B cell (primary cell): ENCODE measurements at regions not wholly inside any gene's neighbourhood (a gene's known extent, or its start where the extent isn't known, plus 50 kb on each side); places are given as distances from the start of the nearest gene placed in this dataset.
A peak's percentile ranks its signal among the peaks of the same experiment; 100 is the strongest.

Experiments used
- ATAC-seq: fragments of 200-7000 bp; cut with Tn5 transposase; one replicate; pipeline ENCODE4 v1.10.0; 2021; ENCODE audit warnings: low read depth, mild to moderate bottlenecking, moderate number of reproducible peaks, moderate library complexity
- CTCF ChIA-PET: fragments of 350-600 bp; sonication (Branson Sonifier 250); formaldehyde crosslinking; loops from one replicate; lab custom pipeline; 2021; ENCODE audit warnings: antibody characterized with exemption, inconsistent platforms; lab: Charles Lee
- POLR2A ChIA-PET: fragments of 350-600 bp; sonication (Branson Sonifier 250); formaldehyde crosslinking; loops from one replicate; lab custom pipeline; 2021; ENCODE audit warnings: antibody characterized with exemption; lab: Charles Lee
- DNase-seq: peaks from one replicate; pipeline ENCODE4 v3.0.0; 2013
- H2AFZ ChIP-seq: 2 replicates; pipeline ENCODE4 v1.6.1; 2012; ENCODE audit warnings: mild to moderate bottlenecking, low read depth, low read length; ENCODE audit not compliant: insufficient read depth, poor library complexity, severe bottlenecking
- H3K27ac ChIP-seq, 2 donors: 1 replicate in 1 of 2; 2 replicates in 1 of 2; pipeline ENCODE4 v1.5.1; 2012 to 2013; ENCODE audit warnings: low read length in 2 of 2, mild to moderate bottlenecking in 2 of 2, moderate library complexity in 1 of 2
- H3K27me3 ChIP-seq, 4 experiments: fragments of 200-600 bp in 1 of 4; sonication (generic) in 1 of 4; replicated peaks in 1 of 4; 1 replicate in 2 of 4; 2 replicates in 2 of 4; pipeline versions ENCODE4 v1.6.1 to v1.7.0; 2013 to 2016; ENCODE audit warnings: low read length in 3 of 4, mild to moderate bottlenecking in 2 of 4, mixed read lengths in 1 of 4, moderate library complexity in 1 of 4; ENCODE audit not compliant: insufficient read depth in 4 of 4, control insufficient read depth in 3 of 4; ENCODE audit errors: control extremely low read depth in 1 of 4
- H3K36me3 ChIP-seq, 2 experiments: replicated peaks in 1 of 2; 1 replicate in 1 of 2; 2 replicates in 1 of 2; pipeline versions ENCODE4 v1.6.1 to v1.7.1; 2013; ENCODE audit warnings: low read length in 1 of 2; ENCODE audit not compliant: insufficient read depth in 2 of 2, control insufficient read depth in 1 of 2; ENCODE audit errors: control extremely low read depth in 1 of 2, extremely low read depth in 1 of 2
- H3K4me1 ChIP-seq, 2 donors: fragments of 200-600 bp in 1 of 2; sonication (generic) in 1 of 2; 1 replicate in 1 of 2; 2 replicates in 1 of 2; pipeline versions ENCODE4 v1.5.1 to v1.6.1; 2013 to 2017; ENCODE audit warnings: low read length in 2 of 2; ENCODE audit not compliant: control insufficient read depth in 2 of 2, insufficient read depth in 2 of 2
- H3K4me2 ChIP-seq: replicated peaks from 2 replicates; pipeline ENCODE3; 2012; ENCODE audit warnings: mild to moderate bottlenecking, low read depth, low read length; ENCODE audit not compliant: poor library complexity, severe bottlenecking
- H3K4me3 ChIP-seq, 5 experiments: fragments of 200-600 bp in 1 of 5; sonication (generic) in 1 of 5; 1 replicate in 3 of 5; 2 replicates in 2 of 5; pipeline versions ENCODE4 v1.5.1 to v1.7.0; 2011 to 2016; ENCODE audit warnings: low read length in 4 of 5, mild to moderate bottlenecking in 4 of 5, low read depth in 2 of 5, control low read depth in 1 of 5, moderate library complexity in 1 of 5; ENCODE audit not compliant: insufficient read depth in 1 of 5; ENCODE audit errors: control extremely low read depth in 1 of 5, extremely low read depth in 1 of 5
- H3K79me2 ChIP-seq: fragments of 200-600 bp; sonication (generic); one replicate; pipeline ENCODE4 v1.6.0; 2016; ENCODE audit warnings: low read length; ENCODE audit not compliant: control insufficient read depth, insufficient read depth
- H3K9ac ChIP-seq: fragments of 200-600 bp; sonication (generic); 2 replicates; pipeline ENCODE4 v1.6.1; 2017; ENCODE audit warnings: mild to moderate bottlenecking, low read length, moderate library complexity
- H3K9me3 ChIP-seq, 3 donors: one replicate each; pipeline versions ENCODE4 v1.6.1 to v1.7.1; 2013; ENCODE audit warnings: low read length in 2 of 3; ENCODE audit not compliant: control insufficient read depth in 2 of 3, insufficient read depth in 1 of 3; ENCODE audit errors: control extremely low read depth in 1 of 3
- H4K20me1 ChIP-seq: 2 replicates; pipeline ENCODE4 v1.6.0; 2012; ENCODE audit warnings: mild to moderate bottlenecking, low read length; ENCODE audit not compliant: insufficient read depth, control insufficient read depth, poor library complexity, severe bottlenecking
- H3K27ac Mint-ChIP-seq: one replicate; pipeline ENCODE4 v1.8.0; 2021; ENCODE audit warnings: mixed read lengths
- H3K27me3 Mint-ChIP-seq: one replicate; pipeline ENCODE4 v1.8.0; 2021; ENCODE audit warnings: mixed read lengths
- H3K4me1 Mint-ChIP-seq: one replicate; pipeline ENCODE4 v1.8.0; 2021; ENCODE audit warnings: mixed read lengths
- H3K4me3 Mint-ChIP-seq: one replicate; pipeline ENCODE4 v1.8.0; 2021; ENCODE audit warnings: mixed read lengths
- H3K9me3 Mint-ChIP-seq: one replicate; pipeline ENCODE4 v1.8.0; 2022; ENCODE audit warnings: mixed read lengths; ENCODE audit not compliant: insufficient read depth
- EZH2 ChIP-seq: IDR thresholded peaks from 2 replicates; pipeline ENCODE4 v1.6.1; 2012; ENCODE audit warnings: borderline replicate concordance, low read depth, mild to moderate bottlenecking, moderate library complexity, low read length; ENCODE audit not compliant: insufficient read depth, poor library complexity, severe bottlenecking
- WGBS: methylation state at CpG from one replicate; pipeline ENCODE4 v1.1.5; 2013; ENCODE audit warnings: missing lambda C conversion rate; ENCODE audit not compliant: insufficient coverage; 5-methylcytosine and 5-hydroxymethylcytosine counted together
- intact Hi-C: fragments of 100-400 bp; cut with micrococcal nuclease; formaldehyde crosslinking; loops from one replicate; pipeline ENCODE4 v1.10.0; 2022
- TF ChIP-seq, protein P1 (sequence below): fragments of 200-600 bp; IDR thresholded peaks from one replicate; pipeline ENCODE4 v1.8.0; 2022; ENCODE audit warnings: antibody characterized with exemption, mild to moderate bottlenecking

DNA sequence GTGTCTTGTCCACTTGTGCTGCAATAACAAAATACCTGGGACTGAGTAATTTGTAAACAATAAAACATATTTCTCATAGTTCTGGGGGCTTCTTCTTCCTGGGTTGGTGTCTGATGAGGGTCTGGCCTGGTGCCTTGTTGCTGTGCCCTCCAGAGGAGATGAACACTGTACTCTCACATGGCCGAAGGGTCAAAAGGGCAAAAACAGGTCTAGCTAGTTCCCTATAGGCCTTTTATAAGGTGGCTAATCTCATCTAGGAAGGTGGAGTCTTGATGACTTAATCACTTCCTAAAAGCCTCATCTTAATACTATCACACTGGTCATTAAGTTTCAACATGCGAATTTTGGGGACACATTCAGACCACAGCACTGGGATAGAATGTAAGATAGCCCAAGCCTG, 228.4 kb downstream of the TLE3 start:
- H3K4me3 ChIP-seq = no peak overlapping the region
- no peak for ATAC-seq
- DNase-seq = no peak
- WGBS = 14% methylated on average over 1 of the region's 2 CpGs
- no peaks in the 10 kb centered on the region for H3K4me1 ChIP-seq
- no peak for TF ChIP-seq EZH2
- TF ChIP-seq, protein P1, sequence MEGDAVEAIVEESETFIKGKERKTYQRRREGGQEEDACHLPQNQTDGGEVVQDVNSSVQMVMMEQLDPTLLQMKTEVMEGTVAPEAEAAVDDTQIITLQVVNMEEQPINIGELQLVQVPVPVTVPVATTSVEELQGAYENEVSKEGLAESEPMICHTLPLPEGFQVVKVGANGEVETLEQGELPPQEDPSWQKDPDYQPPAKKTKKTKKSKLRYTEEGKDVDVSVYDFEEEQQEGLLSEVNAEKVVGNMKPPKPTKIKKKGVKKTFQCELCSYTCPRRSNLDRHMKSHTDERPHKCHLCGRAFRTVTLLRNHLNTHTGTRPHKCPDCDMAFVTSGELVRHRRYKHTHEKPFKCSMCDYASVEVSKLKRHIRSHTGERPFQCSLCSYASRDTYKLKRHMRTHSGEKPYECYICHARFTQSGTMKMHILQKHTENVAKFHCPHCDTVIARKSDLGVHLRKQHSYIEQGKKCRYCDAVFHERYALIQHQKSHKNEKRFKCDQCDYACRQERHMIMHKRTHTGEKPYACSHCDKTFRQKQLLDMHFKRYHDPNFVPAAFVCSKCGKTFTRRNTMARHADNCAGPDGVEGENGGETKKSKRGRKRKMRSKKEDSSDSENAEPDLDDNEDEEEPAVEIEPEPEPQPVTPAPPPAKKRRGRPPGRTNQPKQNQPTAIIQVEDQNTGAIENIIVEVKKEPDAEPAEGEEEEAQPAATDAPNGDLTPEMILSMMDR = no peak
- no peak overlapping the region for H3K4me3 Mint-ChIP-seq
- no peaks in the 10 kb centered on the region for H3K4me1 Mint-ChIP-seq
- ChIA-PET POLR2A (no interaction called here), CTCF (no interaction called here)
- peaks cover 4% of the 10 kb centered on the region for H3K9me3 Mint-ChIP-seq
- no peak overlapping the region for H3K27ac ChIP-seq
- no peak overlapping the region for H3K9ac ChIP-seq
- H3K27me3 Mint-ChIP-seq = peaks cover 9% of the 10 kb centered on the region
- H3K27me3 ChIP-seq = peaks cover 0 to 10% (median 4%) of the 10 kb centered on the region in 4 experiments
- H4K20me1 ChIP-seq = no peaks in the 10 kb centered on the region
- peak overlapping the region; percentile 34 for H3K27ac Mint-ChIP-seq
- no peaks in the 10 kb centered on the region for H3K79me2 ChIP-seq
- H3K9me3 ChIP-seq = peaks cover 4 to 9% (median 4%) of the 10 kb centered on the region in 3 donors
- H3K4me2 ChIP-seq = no peak overlapping the region
- intact Hi-C loops = no loop called here
- H3K36me3 ChIP-seq = no peaks in the 10 kb centered on the region
- H2AFZ ChIP-seq = no peak overlapping the region

DNA sequence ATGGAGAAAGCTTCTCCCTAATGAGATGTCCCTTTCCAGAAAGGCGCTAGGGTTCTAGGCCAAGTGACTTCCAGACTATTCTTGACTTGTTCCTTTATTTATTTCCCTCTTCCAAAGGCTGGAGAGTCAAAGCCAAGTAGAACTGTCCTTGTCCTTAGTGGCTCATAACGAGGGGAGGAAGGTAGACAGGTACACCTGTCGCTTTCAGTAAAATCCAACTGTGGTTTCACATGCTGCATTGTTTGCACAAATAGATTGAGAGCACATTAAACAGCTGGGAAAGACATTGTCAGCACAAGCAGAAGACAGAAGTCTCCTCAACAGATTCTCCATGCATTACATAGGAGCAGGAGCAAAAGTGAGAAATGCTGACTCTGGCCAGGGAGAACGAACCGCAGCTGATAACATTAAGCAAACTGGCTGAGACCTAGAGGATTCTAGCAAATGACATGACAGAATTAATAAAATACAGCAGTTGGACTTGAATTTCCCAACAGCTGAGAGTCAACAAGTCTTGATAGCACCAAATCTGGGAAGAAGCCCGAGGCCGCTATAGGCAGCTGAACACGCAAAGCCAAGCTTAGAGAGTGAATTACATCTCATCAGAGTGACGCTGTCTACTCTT, 227.7 kb downstream of the TLE3 start:
- Histone ChIP-seq H4K20me1 (no peaks in the 10 kb centered on the region), H3K79me2 (no peaks in the 10 kb centered on the region), H3K9ac (no peak overlapping the region), H3K4me3 (no peak overlapping the region), H3K27me3 (peaks cover 0 to 10% (median 4%) of the 10 kb centered on the region in 4 experiments), H2AFZ (no peak overlapping the region), H3K4me1 (no peaks in the 10 kb centered on the region), H3K9me3 (peaks cover 4 to 11% (median 6%) of the 10 kb centered on the region in 3 donors), H3K27ac (no peak overlapping the region), H3K4me2 (no peak overlapping the region), H3K36me3 (no peaks in the 10 kb centered on the region)
- no peak overlapping the region for H3K4me3 Mint-ChIP-seq
- TF ChIP-seq, protein P1 = no peak
- no peak for TF ChIP-seq EZH2
- H3K9me3 Mint-ChIP-seq = peaks cover 5% of the 10 kb centered on the region
- H3K4me1 Mint-ChIP-seq = no peaks in the 10 kb centered on the region
- 100% methylated on average over 5 of the region's 9 CpGs for WGBS
- DNase-seq (no peak), ATAC-seq (no peak)
- CTCF ChIA-PET = no interaction called here
- intact Hi-C loops = no loop called here
- no peak overlapping the region for H3K27ac Mint-ChIP-seq
- POLR2A ChIA-PET = interaction anchor here (0.6 kb wide), 1 partner anchor 38 kb away, joined by 3 read pairs; no protein-coding TSS in a partner anchor
- H3K27me3 Mint-ChIP-seq = peaks cover 9% of the 10 kb centered on the region
